SU-DHL-6 (cell line): ENCODE measurements at regions not wholly inside any gene's neighbourhood (a gene's known extent, or its start where the extent isn't known, plus 50 kb on each side); places are given as distances from the start of the nearest gene placed in this dataset.
"Not testable (repeated sequence)": the region's sequence is repeated elsewhere in the genome, so short reads cannot be mapped to it uniquely, and the experiment has no call there.

Experiments
- H2AFZ ChIP-seq: fragments of 200-600 bp; sonication (generic); 2 replicates; pipeline ENCODE4 v1.6.1; 2014; ENCODE audit warnings: low read depth, mild to moderate bottlenecking, moderate library complexity, mixed read lengths, antibody characterized with exemption, low read length; ENCODE audit not compliant: severe bottlenecking
- H3F3A ChIP-seq: fragments of 200-600 bp; shearing (Covaris generic); 2 replicates; pipeline ENCODE4 v1.6.0; 2016; ENCODE audit warnings: antibody characterized with exemption, mild to moderate bottlenecking; ENCODE audit not compliant: insufficient read depth
- H3K27ac ChIP-seq: fragments of 200-600 bp; sonication (generic); 2 replicates; pipeline ENCODE4 v1.5.1; 2016; ENCODE audit warnings: low read depth, mild to moderate bottlenecking, low read length, moderate library complexity, mixed read lengths
- H3K27me3 ChIP-seq: fragments of 200-600 bp; sonication (generic), shearing (Covaris generic); 2 replicates; pipeline ENCODE4 v1.6.0; 2014; ENCODE audit warnings: mild to moderate bottlenecking, low read length
- H3K36me3 ChIP-seq: fragments of 200-600 bp; sonication (generic); 2 replicates; pipeline ENCODE4 v1.6.1; 2014; ENCODE audit warnings: mild to moderate bottlenecking, low read length, mixed read lengths
- H3K4me2 ChIP-seq: fragments of 300-600, 200-600 bp; shearing (Covaris generic), sonication (generic); 2 replicates; pipeline ENCODE4 v1.6.0; 2014; ENCODE audit warnings: low read length, low read depth, mild to moderate bottlenecking; ENCODE audit not compliant: poor library complexity, severe bottlenecking
- H3K4me3 ChIP-seq: fragments of 200-600 bp; sonication (generic); 2 replicates; pipeline ENCODE4 v1.5.1; 2014; ENCODE audit warnings: antibody characterized with exemption, low read length, mild to moderate bottlenecking, mixed read lengths; ENCODE audit not compliant: insufficient read depth, poor library complexity, severe bottlenecking
- H3K79me2 ChIP-seq: fragments of 200-600 bp; sonication (generic); 2 replicates; pipeline ENCODE4 v1.6.1; 2014; ENCODE audit warnings: mild to moderate bottlenecking, low read length, moderate library complexity; ENCODE audit not compliant: insufficient read depth
- H3K9ac ChIP-seq: fragments of 200-600 bp; sonication (generic); 2 replicates; pipeline ENCODE4 v1.7.0; 2014; ENCODE audit warnings: mild to moderate bottlenecking, low read length
- H3K9me2 ChIP-seq: fragments of 200-600 bp; sonication (generic); replicated peaks from 2 replicates; pipeline ENCODE4 v1.6.1; 2014; ENCODE audit warnings: low read length; ENCODE audit not compliant: insufficient read depth
- H3K9me3 ChIP-seq: fragments of 200-600 bp; sonication (generic); 2 replicates; pipeline ENCODE4 v1.6.1; 2014; ENCODE audit warnings: low read length, mixed read lengths; ENCODE audit not compliant: insufficient read depth
- H4K20me1 ChIP-seq: fragments of 200-600 bp; sonication (generic); 2 replicates; pipeline ENCODE4 v1.6.1; 2014; ENCODE audit warnings: low read depth, mild to moderate bottlenecking, antibody characterized with exemption, low read length, moderate library complexity, mixed read lengths
- CTCF ChIP-seq: fragments of 200-600 bp; sonication (generic); IDR thresholded peaks from one replicate; pipeline ENCODE4 v1.5.1; 2017; ENCODE audit warnings: antibody characterized with exemption, mild to moderate bottlenecking, low read length, moderate library complexity; ENCODE audit not compliant: insufficient read depth, poor library complexity, severe bottlenecking
- EZH2phosphoT487 ChIP-seq: fragments of 200-600 bp; sonication (generic), shearing (Covaris generic); conservative IDR thresholded peaks from 2 replicates; pipeline ENCODE4 v1.6.1; 2018; ENCODE audit warnings: mild to moderate bottlenecking, antibody characterized with exemption, low read length, moderate library complexity, mixed read lengths

- no peak overlapping the region for H3K4me3 ChIP-seq
- no peaks in the 10 kb centered on the region for H3K36me3 ChIP-seq
- TF ChIP-seq EZH2phosphoT487: no peak
- TF ChIP-seq CTCF: no peak
- H3K9me3 ChIP-seq: no peaks in the 10 kb centered on the region
- no peak overlapping the region for H3K4me2 ChIP-seq
- no peak overlapping the region for H2AFZ ChIP-seq
- no peak overlapping the region for H3K27ac ChIP-seq
- H3K27me3 ChIP-seq: no peaks in the 10 kb centered on the region
- H3F3A ChIP-seq: no peaks in the 10 kb centered on the region
- no peaks in the 10 kb centered on the region for H3K9me2 ChIP-seq
- no peak overlapping the region for H3K9ac ChIP-seq
- no peaks in the 10 kb centered on the region for H3K79me2 ChIP-seq
- H4K20me1 ChIP-seq: no peaks in the 10 kb centered on the region
These were observed 188.2 kb upstream of the IRX5 start for GRCh38 chr16:54742436-54742835.

GRCh38 chr16:54739381-54739780, 191.3 kb upstream of the IRX5 start:
- Histone ChIP-seq H3K9me2 (no peaks in the 10 kb centered on the region), H3K9me3 (no peaks in the 10 kb centered on the region), H3K4me3 (no peak overlapping the region), H3K9ac (no peak overlapping the region), H3F3A (no peaks in the 10 kb centered on the region), H3K79me2 (no peaks in the 10 kb centered on the region), H4K20me1 (no peaks in the 10 kb centered on the region), H3K36me3 (no peaks in the 10 kb centered on the region), H3K27ac (no peak overlapping the region), H2AFZ (no peak overlapping the region), H3K4me2 (no peak overlapping the region), H3K27me3 (no peaks in the 10 kb centered on the region)
- TF ChIP-seq CTCF: no peak
- TF ChIP-seq EZH2phosphoT487: no peak

DNA sequence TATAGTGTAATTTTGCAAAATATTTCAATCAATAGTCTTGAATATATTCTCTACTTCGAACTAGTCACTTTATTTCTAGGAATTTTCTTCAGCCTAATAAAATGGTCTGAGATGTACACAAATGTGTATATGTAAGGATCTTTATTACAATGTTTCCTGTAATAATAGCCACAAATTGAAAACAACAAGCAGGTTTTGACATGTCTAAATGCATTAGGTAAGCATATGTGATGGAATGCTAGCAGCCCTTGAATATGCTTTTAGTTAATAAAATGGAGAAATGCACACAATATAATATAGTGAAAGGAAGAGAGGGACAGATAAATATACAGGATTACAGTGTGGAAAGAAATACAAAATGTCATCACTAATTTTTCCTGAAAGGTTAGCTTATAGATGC, 196.5 kb upstream of the IRX5 start:
- Histone ChIP-seq H2AFZ (no peak overlapping the region), H3K79me2 (no peaks in the 10 kb centered on the region), H3K27me3 (no peaks in the 10 kb centered on the region), H3K36me3 (no peaks in the 10 kb centered on the region), H3K9me2 (no peaks in the 10 kb centered on the region), H3K9me3 (no peaks in the 10 kb centered on the region), H4K20me1 (no peaks in the 10 kb centered on the region), H3K9ac (no peak overlapping the region), H3K27ac (no peak overlapping the region), H3F3A (no peaks in the 10 kb centered on the region), H3K4me2 (no peak overlapping the region), H3K4me3 (no peak overlapping the region)
- TF ChIP-seq EZH2phosphoT487: no peak
- no peak for TF ChIP-seq CTCF

- H3K36me3 ChIP-seq, H3F3A ChIP-seq, H3K4me3 ChIP-seq, H4K20me1 ChIP-seq, H3K9me2 ChIP-seq, H3K4me2 ChIP-seq, H3K27ac ChIP-seq, H3K27me3 ChIP-seq, H3K9ac ChIP-seq, H3K79me2 ChIP-seq, H3K9me3 ChIP-seq, H2AFZ ChIP-seq: not testable (repeated sequence)
These were observed 203.0 kb upstream of the IRX5 start for GRCh38 chr16:54727696-54728095.
